ENCODE measurements at regions not wholly inside any gene's neighbourhood (a gene's known extent, or its start where the extent isn't known, plus 50 kb on each side); places are given as distances from the start of the nearest gene placed in this dataset.
A peak's percentile ranks its signal among the peaks of the same experiment; 100 is the strongest.

DNA sequence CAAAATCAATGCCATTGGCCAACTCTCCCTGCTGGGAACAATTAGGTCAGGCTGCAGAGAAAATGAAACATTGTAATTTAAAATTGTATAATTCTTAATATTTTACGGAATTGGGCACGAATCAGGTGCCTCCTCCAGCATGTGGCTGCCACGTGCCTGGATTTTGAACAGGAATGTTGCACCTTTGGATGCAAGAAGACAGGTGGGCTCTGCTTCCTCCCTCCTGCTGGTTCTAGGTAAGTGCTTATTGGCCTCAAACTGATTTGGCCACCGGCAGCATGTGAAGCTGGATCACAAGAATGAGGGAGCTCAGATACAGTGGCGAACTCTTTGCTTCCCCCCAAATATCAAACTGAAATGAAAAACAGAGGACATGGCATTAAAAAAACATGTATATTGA is 1559.9 kb upstream of the FLRT2 start:
- no peak for TF ChIP-seq ZNF114 (CRISPR knock-in tag; IDR thresholded peaks at IDR 0.05)
- TF ChIP-seq, protein P1, sequence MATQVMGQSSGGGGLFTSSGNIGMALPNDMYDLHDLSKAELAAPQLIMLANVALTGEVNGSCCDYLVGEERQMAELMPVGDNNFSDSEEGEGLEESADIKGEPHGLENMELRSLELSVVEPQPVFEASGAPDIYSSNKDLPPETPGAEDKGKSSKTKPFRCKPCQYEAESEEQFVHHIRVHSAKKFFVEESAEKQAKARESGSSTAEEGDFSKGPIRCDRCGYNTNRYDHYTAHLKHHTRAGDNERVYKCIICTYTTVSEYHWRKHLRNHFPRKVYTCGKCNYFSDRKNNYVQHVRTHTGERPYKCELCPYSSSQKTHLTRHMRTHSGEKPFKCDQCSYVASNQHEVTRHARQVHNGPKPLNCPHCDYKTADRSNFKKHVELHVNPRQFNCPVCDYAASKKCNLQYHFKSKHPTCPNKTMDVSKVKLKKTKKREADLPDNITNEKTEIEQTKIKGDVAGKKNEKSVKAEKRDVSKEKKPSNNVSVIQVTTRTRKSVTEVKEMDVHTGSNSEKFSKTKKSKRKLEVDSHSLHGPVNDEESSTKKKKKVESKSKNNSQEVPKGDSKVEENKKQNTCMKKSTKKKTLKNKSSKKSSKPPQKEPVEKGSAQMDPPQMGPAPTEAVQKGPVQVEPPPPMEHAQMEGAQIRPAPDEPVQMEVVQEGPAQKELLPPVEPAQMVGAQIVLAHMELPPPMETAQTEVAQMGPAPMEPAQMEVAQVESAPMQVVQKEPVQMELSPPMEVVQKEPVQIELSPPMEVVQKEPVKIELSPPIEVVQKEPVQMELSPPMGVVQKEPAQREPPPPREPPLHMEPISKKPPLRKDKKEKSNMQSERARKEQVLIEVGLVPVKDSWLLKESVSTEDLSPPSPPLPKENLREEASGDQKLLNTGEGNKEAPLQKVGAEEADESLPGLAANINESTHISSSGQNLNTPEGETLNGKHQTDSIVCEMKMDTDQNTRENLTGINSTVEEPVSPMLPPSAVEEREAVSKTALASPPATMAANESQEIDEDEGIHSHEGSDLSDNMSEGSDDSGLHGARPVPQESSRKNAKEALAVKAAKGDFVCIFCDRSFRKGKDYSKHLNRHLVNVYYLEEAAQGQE (IDR thresholded peaks at IDR 0.05; ENCODE audit: unreplicated experiment), result no peak
- no peak for TF ChIP-seq EZH2 (IDR thresholded peaks at IDR 0.05; ENCODE audit: low read depth, unreplicated experiment)
- TF ChIP-seq STAT1 (IDR thresholded peaks at IDR 0.05; ENCODE audit: unreplicated experiment), result no peak
- no peak for TF ChIP-seq CREB1 (CRISPR knock-in tag; IDR thresholded peaks at IDR 0.05; ENCODE audit: low read depth)
- no peak for TF ChIP-seq POLR2AphosphoS5 (IDR thresholded peaks at IDR 0.05; ENCODE audit: low read depth)
- TF ChIP-seq EZH2phosphoT487 (IDR thresholded peaks at IDR 0.05; ENCODE audit: unreplicated experiment), result no peak
- no peak for TF ChIP-seq ETS1 (IDR thresholded peaks at IDR 0.05)
- TF ChIP-seq ZNF331 (CRISPR knock-in tag; IDR thresholded peaks at IDR 0.05; ENCODE audit: low read depth), result no peak
- TF ChIP-seq, protein P2, sequence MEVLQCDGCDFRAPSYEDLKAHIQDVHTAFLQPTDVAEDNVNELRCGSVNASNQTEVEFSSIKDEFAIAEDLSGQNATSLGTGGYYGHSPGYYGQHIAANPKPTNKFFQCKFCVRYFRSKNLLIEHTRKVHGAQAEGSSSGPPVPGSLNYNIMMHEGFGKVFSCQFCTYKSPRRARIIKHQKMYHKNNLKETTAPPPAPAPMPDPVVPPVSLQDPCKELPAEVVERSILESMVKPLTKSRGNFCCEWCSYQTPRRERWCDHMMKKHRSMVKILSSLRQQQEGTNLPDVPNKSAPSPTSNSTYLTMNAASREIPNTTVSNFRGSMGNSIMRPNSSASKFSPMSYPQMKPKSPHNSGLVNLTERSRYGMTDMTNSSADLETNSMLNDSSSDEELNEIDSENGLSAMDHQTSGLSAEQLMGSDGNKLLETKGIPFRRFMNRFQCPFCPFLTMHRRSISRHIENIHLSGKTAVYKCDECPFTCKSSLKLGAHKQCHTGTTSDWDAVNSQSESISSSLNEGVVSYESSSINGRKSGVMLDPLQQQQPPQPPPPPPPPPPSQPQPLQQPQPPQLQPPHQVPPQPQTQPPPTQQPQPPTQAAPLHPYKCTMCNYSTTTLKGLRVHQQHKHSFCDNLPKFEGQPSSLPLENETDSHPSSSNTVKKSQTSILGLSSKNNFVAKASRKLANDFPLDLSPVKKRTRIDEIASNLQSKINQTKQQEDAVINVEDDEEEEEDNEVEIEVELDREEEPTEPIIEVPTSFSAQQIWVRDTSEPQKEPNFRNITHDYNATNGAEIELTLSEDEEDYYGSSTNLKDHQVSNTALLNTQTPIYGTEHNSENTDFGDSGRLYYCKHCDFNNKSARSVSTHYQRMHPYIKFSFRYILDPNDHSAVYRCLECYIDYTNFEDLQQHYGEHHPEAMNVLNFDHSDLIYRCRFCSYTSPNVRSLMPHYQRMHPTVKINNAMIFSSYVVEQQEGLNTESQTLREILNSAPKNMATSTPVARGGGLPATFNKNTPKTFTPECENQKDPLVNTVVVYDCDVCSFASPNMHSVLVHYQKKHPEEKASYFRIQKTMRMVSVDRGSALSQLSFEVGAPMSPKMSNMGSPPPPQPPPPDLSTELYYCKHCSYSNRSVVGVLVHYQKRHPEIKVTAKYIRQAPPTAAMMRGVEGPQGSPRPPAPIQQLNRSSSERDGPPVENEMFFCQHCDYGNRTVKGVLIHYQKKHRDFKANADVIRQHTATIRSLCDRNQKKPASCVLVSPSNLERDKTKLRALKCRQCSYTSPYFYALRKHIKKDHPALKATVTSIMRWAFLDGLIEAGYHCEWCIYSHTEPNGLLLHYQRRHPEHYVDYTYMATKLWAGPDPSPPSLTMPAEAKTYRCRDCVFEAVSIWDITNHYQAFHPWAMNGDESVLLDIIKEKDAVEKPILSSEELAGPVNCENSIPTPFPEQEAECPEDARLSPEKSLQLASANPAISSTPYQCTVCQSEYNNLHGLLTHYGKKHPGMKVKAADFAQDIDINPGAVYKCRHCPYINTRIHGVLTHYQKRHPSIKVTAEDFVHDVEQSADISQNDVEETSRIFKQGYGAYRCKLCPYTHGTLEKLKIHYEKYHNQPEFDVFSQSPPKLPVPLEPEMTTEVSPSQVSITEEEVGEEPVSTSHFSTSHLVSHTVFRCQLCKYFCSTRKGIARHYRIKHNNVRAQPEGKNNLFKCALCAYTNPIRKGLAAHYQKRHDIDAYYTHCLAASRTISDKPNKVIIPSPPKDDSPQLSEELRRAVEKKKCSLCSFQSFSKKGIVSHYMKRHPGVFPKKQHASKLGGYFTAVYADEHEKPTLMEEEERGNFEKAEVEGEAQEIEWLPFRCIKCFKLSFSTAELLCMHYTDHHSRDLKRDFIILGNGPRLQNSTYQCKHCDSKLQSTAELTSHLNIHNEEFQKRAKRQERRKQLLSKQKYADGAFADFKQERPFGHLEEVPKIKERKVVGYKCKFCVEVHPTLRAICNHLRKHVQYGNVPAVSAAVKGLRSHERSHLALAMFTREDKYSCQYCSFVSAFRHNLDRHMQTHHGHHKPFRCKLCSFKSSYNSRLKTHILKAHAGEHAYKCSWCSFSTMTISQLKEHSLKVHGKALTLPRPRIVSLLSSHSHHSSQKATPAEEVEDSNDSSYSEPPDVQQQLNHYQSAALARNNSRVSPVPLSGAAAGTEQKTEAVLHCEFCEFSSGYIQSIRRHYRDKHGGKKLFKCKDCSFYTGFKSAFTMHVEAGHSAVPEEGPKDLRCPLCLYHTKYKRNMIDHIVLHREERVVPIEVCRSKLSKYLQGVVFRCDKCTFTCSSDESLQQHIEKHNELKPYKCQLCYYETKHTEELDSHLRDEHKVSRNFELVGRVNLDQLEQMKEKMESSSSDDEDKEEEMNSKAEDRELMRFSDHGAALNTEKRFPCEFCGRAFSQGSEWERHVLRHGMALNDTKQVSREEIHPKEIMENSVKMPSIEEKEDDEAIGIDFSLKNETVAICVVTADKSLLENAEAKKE (CRISPR knock-in tag; IDR thresholded peaks at IDR 0.05), result no peak
- no peaks in the 10 kb centered on the region for H3K9me3 Mint-ChIP-seq
- Histone ChIP-seq H3K27me3 (ENCODE audit: insufficient read depth) (no peaks in the 10 kb centered on the region), H3K36me3 (ENCODE audit: insufficient read depth) (no peaks in the 10 kb centered on the region), H4K20me1 (replicated peaks; ENCODE audit: insufficient read depth) (no peaks in the 10 kb centered on the region), H3K27ac (ENCODE audit: low read depth) (no peak overlapping the region), H3K4me1 (ENCODE audit: insufficient read depth) (no peaks in the 10 kb centered on the region), H3K79me2 (replicated peaks; ENCODE audit: insufficient read depth) (no peaks in the 10 kb centered on the region), H3F3A (replicated peaks; ENCODE audit: low read depth) (no peaks in the 10 kb centered on the region), H2AFZ (peak overlapping the region; percentile 32; the same call in 1 of the 2 replicates), H3K9me2 (ENCODE audit: insufficient read depth) (no peaks in the 10 kb centered on the region), H3K4me3 (no peak overlapping the region), H3K4me2 (no peak overlapping the region)
- no peaks in the 10 kb centered on the region; the same call in 2 of the 3 replicates for H3K4me1 Mint-ChIP-seq
- H3K27ac Mint-ChIP-seq, result no peak overlapping the region
- H3K36me3 Mint-ChIP-seq (ENCODE audit: low read depth), result no peaks in the 10 kb centered on the region
- H3K27me3 Mint-ChIP-seq (ENCODE audit: insufficient read depth, low read depth, poor library complexity), result no peaks in the 10 kb centered on the region
- ATAC-seq (no peak), DNase-seq (ENCODE audit: low spot score) (no peak)
- no peak overlapping the region for H3K4me3 Mint-ChIP-seq

All from GM23338 (cell line).